B cell (primary cell): ENCODE measurements at regions not wholly inside any gene's neighbourhood (a gene's known extent, or its start where the extent isn't known, plus 50 kb on each side); places are given as distances from the start of the nearest gene placed in this dataset.

Source experiments
- ATAC-seq: fragments of 200-7000 bp; cut with Tn5 transposase; one replicate; pipeline ENCODE4 v1.10.0; 2021; ENCODE audit warnings: low read depth, mild to moderate bottlenecking, moderate number of reproducible peaks, moderate library complexity
- CTCF ChIA-PET: fragments of 350-600 bp; sonication (Branson Sonifier 250); formaldehyde crosslinking; loops from one replicate; lab custom pipeline; 2021; ENCODE audit warnings: antibody characterized with exemption, inconsistent platforms; lab: Charles Lee
- POLR2A ChIA-PET: fragments of 350-600 bp; sonication (Branson Sonifier 250); formaldehyde crosslinking; loops from one replicate; lab custom pipeline; 2021; ENCODE audit warnings: antibody characterized with exemption; lab: Charles Lee
- DNase-seq: peaks from one replicate; pipeline ENCODE4 v3.0.0; 2013
- H2AFZ ChIP-seq: 2 replicates; pipeline ENCODE4 v1.6.1; 2012; ENCODE audit warnings: mild to moderate bottlenecking, low read depth, low read length; ENCODE audit not compliant: insufficient read depth, poor library complexity, severe bottlenecking
- H3K27ac ChIP-seq, 2 donors: 1 replicate in 1 of 2; 2 replicates in 1 of 2; pipeline ENCODE4 v1.5.1; 2012 to 2013; ENCODE audit warnings: low read length in 2 of 2, mild to moderate bottlenecking in 2 of 2, moderate library complexity in 1 of 2
- H3K27me3 ChIP-seq, 4 experiments: fragments of 200-600 bp in 1 of 4; sonication (generic) in 1 of 4; replicated peaks in 1 of 4; 1 replicate in 2 of 4; 2 replicates in 2 of 4; pipeline versions ENCODE4 v1.6.1 to v1.7.0; 2013 to 2016; ENCODE audit warnings: low read length in 3 of 4, mild to moderate bottlenecking in 2 of 4, mixed read lengths in 1 of 4, moderate library complexity in 1 of 4; ENCODE audit not compliant: insufficient read depth in 4 of 4, control insufficient read depth in 3 of 4; ENCODE audit errors: control extremely low read depth in 1 of 4
- H3K36me3 ChIP-seq, 2 experiments: replicated peaks in 1 of 2; 1 replicate in 1 of 2; 2 replicates in 1 of 2; pipeline versions ENCODE4 v1.6.1 to v1.7.1; 2013; ENCODE audit warnings: low read length in 1 of 2; ENCODE audit not compliant: insufficient read depth in 2 of 2, control insufficient read depth in 1 of 2; ENCODE audit errors: control extremely low read depth in 1 of 2, extremely low read depth in 1 of 2
- H3K4me1 ChIP-seq, 2 donors: fragments of 200-600 bp in 1 of 2; sonication (generic) in 1 of 2; 1 replicate in 1 of 2; 2 replicates in 1 of 2; pipeline versions ENCODE4 v1.5.1 to v1.6.1; 2013 to 2017; ENCODE audit warnings: low read length in 2 of 2; ENCODE audit not compliant: control insufficient read depth in 2 of 2, insufficient read depth in 2 of 2
- H3K4me2 ChIP-seq: replicated peaks from 2 replicates; pipeline ENCODE3; 2012; ENCODE audit warnings: mild to moderate bottlenecking, low read depth, low read length; ENCODE audit not compliant: poor library complexity, severe bottlenecking
- H3K4me3 ChIP-seq, 5 experiments: fragments of 200-600 bp in 1 of 5; sonication (generic) in 1 of 5; 1 replicate in 3 of 5; 2 replicates in 2 of 5; pipeline versions ENCODE4 v1.5.1 to v1.7.0; 2011 to 2016; ENCODE audit warnings: low read length in 4 of 5, mild to moderate bottlenecking in 4 of 5, low read depth in 2 of 5, control low read depth in 1 of 5, moderate library complexity in 1 of 5; ENCODE audit not compliant: insufficient read depth in 1 of 5; ENCODE audit errors: control extremely low read depth in 1 of 5, extremely low read depth in 1 of 5
- H3K79me2 ChIP-seq: fragments of 200-600 bp; sonication (generic); one replicate; pipeline ENCODE4 v1.6.0; 2016; ENCODE audit warnings: low read length; ENCODE audit not compliant: control insufficient read depth, insufficient read depth
- H3K9ac ChIP-seq: fragments of 200-600 bp; sonication (generic); 2 replicates; pipeline ENCODE4 v1.6.1; 2017; ENCODE audit warnings: mild to moderate bottlenecking, low read length, moderate library complexity
- H3K9me3 ChIP-seq, 3 donors: one replicate each; pipeline versions ENCODE4 v1.6.1 to v1.7.1; 2013; ENCODE audit warnings: low read length in 2 of 3; ENCODE audit not compliant: control insufficient read depth in 2 of 3, insufficient read depth in 1 of 3; ENCODE audit errors: control extremely low read depth in 1 of 3
- H4K20me1 ChIP-seq: 2 replicates; pipeline ENCODE4 v1.6.0; 2012; ENCODE audit warnings: mild to moderate bottlenecking, low read length; ENCODE audit not compliant: insufficient read depth, control insufficient read depth, poor library complexity, severe bottlenecking
- H3K27ac Mint-ChIP-seq: one replicate; pipeline ENCODE4 v1.8.0; 2021; ENCODE audit warnings: mixed read lengths
- H3K27me3 Mint-ChIP-seq: one replicate; pipeline ENCODE4 v1.8.0; 2021; ENCODE audit warnings: mixed read lengths
- H3K4me1 Mint-ChIP-seq: one replicate; pipeline ENCODE4 v1.8.0; 2021; ENCODE audit warnings: mixed read lengths
- H3K4me3 Mint-ChIP-seq: one replicate; pipeline ENCODE4 v1.8.0; 2021; ENCODE audit warnings: mixed read lengths
- H3K9me3 Mint-ChIP-seq: one replicate; pipeline ENCODE4 v1.8.0; 2022; ENCODE audit warnings: mixed read lengths; ENCODE audit not compliant: insufficient read depth
- CTCF ChIP-seq: fragments of 200-600 bp; IDR thresholded peaks from one replicate; pipeline ENCODE4 v1.8.0; 2022; ENCODE audit warnings: antibody characterized with exemption, mild to moderate bottlenecking
- EZH2 ChIP-seq: IDR thresholded peaks from 2 replicates; pipeline ENCODE4 v1.6.1; 2012; ENCODE audit warnings: borderline replicate concordance, low read depth, mild to moderate bottlenecking, moderate library complexity, low read length; ENCODE audit not compliant: insufficient read depth, poor library complexity, severe bottlenecking
- WGBS: methylation state at CpG from one replicate; pipeline ENCODE4 v1.1.5; 2013; ENCODE audit warnings: missing lambda C conversion rate; ENCODE audit not compliant: insufficient coverage; 5-methylcytosine and 5-hydroxymethylcytosine counted together
- intact Hi-C: fragments of 100-400 bp; cut with micrococcal nuclease; formaldehyde crosslinking; loops from one replicate; pipeline ENCODE4 v1.10.0; 2022

GRCh38 chr3:107982165-107982564 lies 108.7 kb downstream of the CD47 start:
- peaks cover 6% of the 10 kb centered on the region for H3K4me1 Mint-ChIP-seq
- no peak for DNase-seq
- H3K27ac Mint-ChIP-seq: no peak overlapping the region
- ATAC-seq: no peak
- ChIA-PET CTCF (interaction anchor here (1.6 kb wide), 1 partner anchor 496 kb away, joined by 7 read pairs; no protein-coding TSS in a partner anchor), POLR2A (no interaction called here)
- Histone ChIP-seq H3K36me3 (no peaks in the 10 kb centered on the region), H3K9ac (no peak overlapping the region), H3K4me1 (peaks cover 4% of the 10 kb centered on the region in 2 donors), H3K4me2 (no peak overlapping the region), H3K27me3 (no peaks in the 10 kb centered on the region), H3K4me3 (no peak overlapping the region), H4K20me1 (no peaks in the 10 kb centered on the region), H3K79me2 (no peaks in the 10 kb centered on the region), H3K9me3 (no peaks in the 10 kb centered on the region), H2AFZ (no peak overlapping the region), H3K27ac (no peak overlapping the region)
- no CpG with 5 or more reads among the region's 1 CpG for WGBS
- TF ChIP-seq EZH2: no peak
- TF ChIP-seq CTCF: no peak
- H3K27me3 Mint-ChIP-seq: no peaks in the 10 kb centered on the region
- intact Hi-C loops: no loop called here
- no peaks in the 10 kb centered on the region for H3K9me3 Mint-ChIP-seq
- no peak overlapping the region for H3K4me3 Mint-ChIP-seq

GRCh38 chr3:107981471-107982111 lies 109.2 kb downstream of the CD47 start:
- 100% methylated on average over 4 of the region's 7 CpGs for WGBS
- CTCF ChIA-PET: interaction anchor here (1.6 kb wide), 1 partner anchor 496 kb away, joined by 7 read pairs; no protein-coding TSS in a partner anchor
- H3K36me3 ChIP-seq: no peaks in the 10 kb centered on the region
- no peak overlapping the region for H3K27ac Mint-ChIP-seq
- POLR2A ChIA-PET: no interaction called here
- H3K27me3 ChIP-seq: no peaks in the 10 kb centered on the region
- H4K20me1 ChIP-seq: no peaks in the 10 kb centered on the region
- H3K9me3 Mint-ChIP-seq: no peaks in the 10 kb centered on the region
- H3K27ac ChIP-seq: no peak overlapping the region
- ATAC-seq: no peak
- no peaks in the 10 kb centered on the region for H3K27me3 Mint-ChIP-seq
- no peak overlapping the region for H3K4me3 Mint-ChIP-seq
- no peak overlapping the region for H3K4me2 ChIP-seq
- H2AFZ ChIP-seq: no peak overlapping the region
- no peak for DNase-seq
- H3K4me1 ChIP-seq: peaks cover 4% of the 10 kb centered on the region in 2 donors
- no peaks in the 10 kb centered on the region for H3K79me2 ChIP-seq
- peaks cover 6% of the 10 kb centered on the region for H3K4me1 Mint-ChIP-seq
- no peak overlapping the region for H3K4me3 ChIP-seq
- H3K9me3 ChIP-seq: no peaks in the 10 kb centered on the region
- intact Hi-C loops: no loop called here
- H3K9ac ChIP-seq: no peak overlapping the region
- TF ChIP-seq EZH2: no peak
- no peak for TF ChIP-seq CTCF
